NOMO-1 treated with dmso at 0.1 percent for 144 hours (cell line): ENCODE measurements at regions not wholly inside any gene's neighbourhood (a gene's known extent, or its start where the extent isn't known, plus 50 kb on each side); places are given as distances from the start of the nearest gene placed in this dataset.

Experiments used
- DNase-seq: peaks from one replicate; lab custom pipeline; 2025; ENCODE audit not compliant: unreplicated experiment; lab: John Stamatoyannopoulos, UW

DNA sequence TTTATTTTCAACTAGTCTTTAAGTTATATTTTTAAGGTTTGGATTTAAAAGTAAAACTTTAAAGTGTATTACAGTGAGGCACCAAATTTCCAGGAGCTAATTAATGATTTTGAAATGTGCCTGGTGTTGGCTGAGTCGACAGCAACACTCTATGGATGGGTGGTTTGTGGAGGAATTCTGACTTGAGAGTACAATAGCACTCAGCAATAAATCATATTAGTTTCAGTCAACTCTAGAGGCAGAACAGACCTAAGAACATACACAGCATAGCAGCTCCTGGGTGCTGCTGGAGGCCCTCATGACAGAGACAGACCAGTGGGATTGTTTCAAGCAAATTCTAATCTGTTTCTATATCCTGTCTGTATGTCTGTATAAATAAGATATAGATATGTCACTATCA lies 673.4 kb downstream of the TRIML1 start:
- no peak for DNase-seq

DNA sequence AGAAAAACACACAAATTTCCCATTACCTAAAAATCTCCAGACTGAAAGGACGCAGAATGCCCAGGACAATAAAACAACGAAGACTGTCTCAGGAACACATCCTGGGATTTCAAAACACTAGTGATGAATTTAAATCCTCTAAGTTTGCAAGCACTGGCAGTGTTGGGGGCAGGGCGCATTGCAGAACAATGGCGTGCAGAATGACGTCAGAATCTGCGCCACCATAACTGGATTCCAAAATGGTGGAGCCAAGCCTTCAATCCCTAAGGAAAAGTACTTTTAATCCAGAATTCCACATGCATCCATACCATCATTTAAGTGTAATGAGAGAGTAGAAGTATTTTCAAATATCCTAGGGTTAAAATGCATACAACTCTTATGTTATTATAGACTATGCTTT lies 679.1 kb downstream of the TRIML1 start:
- no peak for DNase-seq

DNA sequence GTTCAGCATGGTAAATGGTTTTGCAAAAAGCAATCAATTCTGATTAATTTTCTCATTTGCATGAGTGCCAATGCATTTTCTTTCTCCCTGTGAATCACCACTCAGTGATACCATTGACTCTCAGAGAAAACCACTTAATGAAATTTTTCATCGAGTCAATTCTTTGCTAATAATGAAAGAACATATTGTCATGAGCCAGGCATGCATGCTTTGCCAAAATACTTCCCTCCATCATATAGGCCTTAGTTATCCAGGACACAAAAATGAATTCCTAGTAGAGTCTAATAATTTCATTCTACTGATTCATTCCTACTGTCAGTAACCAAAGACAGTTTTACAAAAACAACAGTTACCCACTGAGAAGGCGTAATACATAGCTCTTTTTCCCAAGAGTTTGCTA lies 680.0 kb downstream of the TRIML1 start:
- no peak for DNase-seq

DNA sequence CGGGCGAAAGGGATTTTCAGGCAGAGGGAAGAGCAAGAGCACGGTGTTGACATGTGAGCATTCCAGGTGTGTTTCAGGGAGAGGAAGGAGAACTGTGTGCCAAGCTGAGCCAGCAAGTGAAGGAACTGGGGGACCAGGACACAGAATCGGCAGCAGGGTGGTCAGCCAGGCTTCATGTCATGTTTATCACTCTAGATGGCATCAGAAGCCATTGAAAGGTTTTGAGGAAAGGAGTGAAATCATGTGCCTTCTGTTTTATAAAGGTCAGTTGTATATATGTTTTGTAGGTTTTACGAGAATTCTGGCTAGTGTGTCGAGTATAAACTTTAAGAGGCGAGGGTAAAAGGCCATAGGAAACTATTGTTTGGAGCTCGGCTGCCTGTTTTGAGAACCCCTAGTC lies 682.3 kb downstream of the TRIML1 start:
- no peak for DNase-seq

DNA sequence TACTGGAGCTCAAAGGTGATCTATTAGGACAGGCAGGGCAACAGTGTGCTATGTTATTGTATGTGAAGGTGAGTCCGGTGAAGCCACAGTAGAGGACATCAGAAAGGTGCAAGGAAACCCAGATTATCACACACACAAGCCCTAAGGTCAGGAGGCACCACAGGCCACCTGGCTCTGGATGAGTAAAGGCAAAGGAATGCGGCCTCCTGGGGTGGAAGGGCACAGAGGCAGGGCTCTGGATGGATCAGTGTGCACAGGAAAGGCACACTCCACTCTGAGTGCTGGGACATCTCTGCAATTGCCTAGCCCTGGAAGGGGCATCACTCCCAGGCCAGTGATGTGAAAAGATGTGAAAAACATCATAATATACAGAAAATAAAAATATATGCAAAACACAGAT lies 683.5 kb downstream of the TRIML1 start:
- DNase-seq, result no peak

DNA sequence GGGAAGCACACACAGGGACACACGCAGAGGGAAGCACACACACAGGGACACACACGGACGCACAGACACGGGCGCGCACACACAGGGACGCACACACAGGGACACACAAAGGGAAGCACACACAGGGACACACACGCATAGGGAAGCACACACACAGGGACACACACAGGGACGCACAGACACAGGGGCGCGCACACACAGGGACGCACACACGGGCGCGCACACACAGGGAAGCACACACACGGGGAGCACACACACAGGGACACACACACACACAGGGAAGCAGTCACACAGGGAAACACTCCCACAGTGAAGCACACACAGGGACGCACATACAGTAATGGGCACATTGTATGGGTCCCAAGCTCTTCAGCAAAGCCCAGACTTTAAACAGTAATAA lies 685.3 kb downstream of the TRIML1 start:
- DNase-seq, result no peak

DNA sequence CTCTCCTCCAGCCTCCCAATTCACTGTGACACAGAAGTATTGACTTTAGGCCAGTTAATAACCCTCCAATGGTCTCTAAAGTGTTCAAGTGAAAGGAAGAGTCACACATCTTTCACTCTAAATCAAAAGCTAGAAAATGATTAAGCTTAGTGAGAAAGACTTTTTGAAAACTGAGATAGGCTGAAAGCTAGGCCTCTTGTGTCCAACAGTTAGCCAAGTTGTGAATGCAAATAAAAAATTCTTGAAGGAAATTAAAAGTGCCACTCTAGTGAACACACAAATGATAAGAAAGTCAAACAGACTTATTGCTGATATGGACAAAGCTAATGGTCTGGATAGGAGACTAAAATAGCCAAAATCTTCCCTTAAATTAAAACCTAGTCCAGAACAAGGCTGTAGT lies 687.2 kb downstream of the TRIML1 start:
- no peak for DNase-seq

DNA sequence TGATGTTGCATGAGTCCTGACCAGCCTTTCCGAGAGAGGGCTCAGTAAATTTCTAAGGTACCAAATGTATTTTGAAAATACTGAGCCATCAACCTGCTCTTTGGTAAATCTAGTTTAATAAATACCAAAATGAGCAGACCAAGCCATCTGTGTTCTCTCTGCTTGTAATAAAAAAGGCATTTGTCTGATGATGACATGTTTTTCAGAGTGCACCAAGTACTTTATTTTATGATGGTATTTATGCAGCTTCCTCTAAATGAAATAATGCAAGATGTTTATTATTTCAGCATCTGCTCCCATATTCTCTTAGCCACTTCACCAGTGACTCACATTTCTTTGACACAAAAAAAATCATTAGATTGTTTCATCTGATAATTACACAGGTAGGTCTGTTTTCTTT lies 700.5 kb downstream of the TRIML1 start:
- DNase-seq, result no peak

DNA sequence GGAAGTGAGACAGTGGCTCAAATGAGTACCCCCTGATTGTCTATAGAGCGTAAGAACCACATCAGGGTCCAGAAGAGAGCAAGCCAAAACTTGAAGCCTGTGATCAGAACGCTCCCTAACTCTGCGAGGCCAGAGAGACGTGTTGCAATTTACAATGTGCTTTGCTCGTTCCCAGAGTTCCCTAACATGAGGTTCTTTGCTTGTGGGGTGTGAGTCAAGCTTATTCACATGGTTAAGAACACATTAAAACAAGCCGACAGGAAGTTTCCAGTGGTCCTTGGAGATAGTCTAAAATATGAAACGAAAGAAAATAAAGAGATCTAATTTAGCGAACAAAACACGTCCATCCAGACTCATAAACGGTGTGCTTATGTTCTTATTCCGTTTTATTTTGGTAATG lies 702.3 kb downstream of the TRIML1 start:
- no peak for DNase-seq

DNA sequence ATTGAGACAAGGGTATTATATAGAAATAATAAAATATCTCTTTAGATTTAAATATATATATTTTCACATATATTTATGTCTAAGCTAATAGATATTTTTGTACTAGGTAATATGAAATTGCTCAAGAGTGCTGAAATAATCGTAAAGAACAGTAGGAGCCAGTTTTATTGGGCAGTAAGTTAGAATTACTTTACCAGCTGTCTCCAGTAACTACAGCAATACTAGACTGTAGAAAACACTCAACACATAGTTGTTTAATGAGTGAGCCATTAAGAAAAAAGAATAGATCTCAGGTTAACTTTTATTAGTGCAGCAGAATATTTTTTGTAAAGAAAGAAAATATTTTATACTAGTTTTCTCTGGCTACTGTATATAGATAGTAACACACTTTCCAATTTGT lies 715.2 kb downstream of the TRIML1 start:
- DNase-seq, result no peak

DNA sequence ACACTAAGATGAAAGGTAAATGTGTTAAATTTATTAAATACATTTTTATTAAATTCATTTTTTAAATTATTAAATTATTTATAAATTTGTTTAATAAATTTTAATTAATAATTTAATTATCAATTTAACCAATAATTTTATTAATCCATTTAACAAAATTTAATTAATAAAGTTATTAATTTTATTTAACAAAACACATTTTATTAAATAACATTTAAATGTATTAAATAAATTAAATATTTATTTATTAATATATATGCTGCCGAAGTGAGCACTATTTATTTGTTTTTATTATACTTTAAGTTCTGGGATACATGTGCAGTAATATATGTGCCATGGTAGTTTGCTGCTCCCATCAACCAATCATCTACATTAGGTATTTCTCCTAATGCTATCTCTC lies 719.5 kb downstream of the TRIML1 start:
- no peak for DNase-seq

DNA sequence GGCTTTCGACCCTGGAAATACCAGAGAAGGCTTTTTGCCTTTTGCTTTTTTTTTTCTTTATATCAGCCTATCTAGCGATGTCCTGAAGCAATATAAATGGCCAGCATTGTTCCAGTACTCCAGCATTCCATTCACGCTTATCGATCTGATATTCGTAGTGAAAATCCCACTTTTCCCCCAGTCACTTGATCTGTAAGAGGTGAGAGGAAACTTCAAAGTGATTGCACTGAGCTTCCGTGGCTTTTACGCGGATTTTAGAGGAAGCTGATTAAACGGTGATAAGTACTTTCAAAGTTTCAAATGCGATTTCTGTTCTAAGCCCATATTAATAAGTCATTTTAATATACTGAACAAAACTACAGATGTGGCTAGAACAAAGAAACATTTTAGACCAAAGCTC lies 725.5 kb downstream of the TRIML1 start:
- no peak for DNase-seq

DNA sequence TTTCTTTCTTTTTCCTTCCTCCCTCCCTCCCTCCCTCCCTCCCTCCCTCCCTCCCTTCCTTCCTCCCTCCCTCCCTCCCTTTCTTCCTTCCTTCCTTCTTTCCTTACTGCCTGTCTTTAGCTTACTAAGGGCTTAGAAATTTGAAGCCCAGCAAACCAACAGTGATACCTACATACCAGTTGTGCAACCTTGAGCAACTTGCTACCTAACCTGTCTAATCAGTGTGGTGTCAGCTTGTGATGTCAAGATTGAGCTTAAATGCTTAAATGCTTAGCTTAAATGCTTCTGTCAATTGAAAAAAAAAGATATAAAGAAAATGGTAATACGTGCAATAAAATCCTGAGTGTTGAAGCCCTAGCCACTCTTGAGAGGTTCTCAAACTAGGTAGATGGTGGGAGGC lies 728.6 kb downstream of the TRIML1 start:
- DNase-seq, result no peak

DNA sequence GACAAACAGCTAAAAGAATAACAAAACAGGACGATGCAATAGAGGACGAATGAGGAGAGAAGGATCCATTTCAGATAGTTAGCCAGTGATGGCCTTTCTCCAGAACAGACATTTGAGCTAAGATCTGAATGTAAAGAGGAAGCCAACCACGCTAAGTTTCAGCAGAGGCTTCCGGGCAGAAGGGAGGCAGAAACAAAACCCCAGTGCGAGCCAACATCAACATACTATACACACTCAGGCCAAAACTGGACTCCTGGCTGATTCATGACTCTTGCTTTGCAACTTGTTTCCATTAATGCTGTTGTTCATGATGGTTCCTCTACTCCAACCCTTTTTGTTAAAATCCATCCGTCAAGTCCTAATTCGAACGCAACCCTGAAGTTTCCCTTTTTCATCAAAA lies 730.3 kb downstream of the TRIML1 start:
- no peak for DNase-seq

DNA sequence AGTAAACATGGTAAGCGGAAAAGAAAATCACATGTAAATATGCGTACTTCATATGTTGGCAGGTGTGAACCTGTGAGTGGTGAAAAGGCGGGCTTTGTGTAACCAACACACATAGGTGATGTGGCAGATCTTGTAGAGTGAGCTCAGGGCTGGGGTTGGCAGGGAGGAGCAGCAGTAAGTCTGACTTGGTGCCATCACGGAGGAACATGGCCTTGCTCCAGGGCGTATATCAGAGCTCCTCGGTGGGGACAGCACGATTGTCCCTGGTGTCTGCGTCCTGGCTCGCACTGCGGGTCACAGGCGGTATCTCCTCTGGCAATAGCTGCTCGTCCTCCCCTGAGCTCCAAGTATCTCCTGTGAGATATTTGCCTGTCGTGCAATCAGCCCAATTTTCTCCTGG lies 733.6 kb downstream of the TRIML1 start:
- DNase-seq, result no peak

DNA sequence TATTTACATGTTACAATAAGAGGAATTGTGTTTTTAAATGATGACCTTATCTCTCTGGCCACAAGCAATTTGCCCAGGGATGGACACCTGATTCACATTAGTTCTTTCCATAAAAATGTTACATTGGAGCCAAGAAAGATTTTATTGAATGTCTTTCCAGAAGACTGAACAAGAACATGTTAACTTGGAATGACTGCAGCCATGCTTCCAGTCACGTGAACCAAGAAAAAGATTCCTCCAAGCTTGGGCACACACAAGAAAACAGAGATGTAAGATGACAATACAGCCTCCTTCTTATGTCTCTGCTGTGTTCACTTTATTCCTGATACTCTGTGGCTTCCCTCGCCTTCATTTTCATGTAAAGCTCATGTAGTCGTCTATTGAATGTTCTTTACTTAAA lies 737.6 kb downstream of the TRIML1 start:
- DNase-seq, result no peak

DNA sequence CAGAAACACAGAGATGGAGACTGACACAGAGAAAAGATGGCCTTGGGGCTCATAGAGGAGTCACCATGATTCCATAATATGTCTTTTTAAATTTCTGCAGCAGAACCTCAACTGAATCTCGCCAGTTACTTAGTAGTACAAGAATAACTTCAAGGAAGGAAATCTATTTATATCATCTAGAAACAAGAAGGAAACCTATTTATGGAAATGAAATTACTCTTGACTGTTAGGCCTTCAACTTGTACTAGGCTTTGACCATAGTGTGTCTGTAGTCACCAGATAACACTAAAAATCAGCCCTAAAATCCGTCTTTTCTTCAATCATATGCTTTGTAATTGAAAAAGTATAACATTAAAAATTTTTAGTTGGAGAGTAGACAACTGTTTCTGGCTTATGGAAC lies 740.4 kb downstream of the TRIML1 start:
- DNase-seq, result peak; percentile 25

DNA sequence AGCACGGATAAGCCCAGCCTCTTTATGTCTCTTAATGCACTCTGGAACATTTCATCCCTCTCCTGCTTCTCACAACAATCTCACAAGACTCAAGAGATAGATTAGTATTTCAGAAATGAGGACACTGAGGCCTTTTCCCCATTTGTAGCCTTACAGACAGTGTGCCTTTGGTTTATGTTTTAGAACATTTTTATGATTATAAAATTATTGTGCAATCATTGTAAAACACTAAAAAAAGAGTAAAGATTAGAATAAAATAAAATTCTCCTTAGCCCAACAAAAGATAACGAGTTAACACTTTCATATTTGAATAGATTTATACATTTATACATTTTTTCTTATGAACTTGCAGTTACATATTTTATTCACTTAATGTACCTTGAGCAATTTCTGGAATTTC lies 748.7 kb downstream of the TRIML1 start:
- no peak for DNase-seq

DNA sequence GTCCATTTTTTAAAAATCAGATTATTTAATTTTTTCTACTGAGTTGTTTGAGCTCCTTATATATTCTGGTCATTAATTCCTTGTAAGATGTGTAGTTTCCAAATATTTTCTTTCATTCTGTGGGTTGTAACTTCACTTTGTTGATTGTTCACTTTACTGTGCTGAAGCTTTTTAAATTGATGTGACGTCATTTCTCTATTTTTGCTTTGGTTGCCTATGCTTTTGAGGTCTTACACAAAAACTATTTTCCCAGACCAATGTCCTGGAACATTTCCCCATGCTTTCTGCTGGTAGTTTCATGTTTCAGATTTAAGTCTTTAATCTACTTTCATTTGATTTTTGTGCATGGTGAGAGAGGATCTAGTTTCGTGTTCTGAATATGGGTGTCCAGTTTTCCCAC lies 753.6 kb downstream of the TRIML1 start:
- DNase-seq, result no peak

DNA sequence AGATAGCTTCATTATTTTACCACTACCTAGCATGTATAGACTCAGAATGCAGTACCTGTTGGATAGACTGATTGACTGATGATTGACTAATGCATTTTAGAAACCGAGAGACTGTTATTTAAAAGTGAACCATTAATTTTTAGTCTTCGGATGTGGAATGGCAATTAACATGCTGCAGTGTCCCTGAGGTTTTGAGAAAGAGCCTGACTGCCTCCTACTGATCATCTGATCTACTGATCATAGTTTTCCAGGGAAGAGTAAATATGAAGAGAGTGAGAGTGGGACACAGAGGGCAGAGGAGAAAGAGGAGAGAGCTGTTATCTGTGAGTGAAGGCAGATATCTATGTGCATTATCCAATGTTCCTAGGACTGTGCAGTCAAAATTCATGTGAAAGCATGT lies 764.7 kb downstream of the TRIML1 start:
- DNase-seq, result no peak

DNA sequence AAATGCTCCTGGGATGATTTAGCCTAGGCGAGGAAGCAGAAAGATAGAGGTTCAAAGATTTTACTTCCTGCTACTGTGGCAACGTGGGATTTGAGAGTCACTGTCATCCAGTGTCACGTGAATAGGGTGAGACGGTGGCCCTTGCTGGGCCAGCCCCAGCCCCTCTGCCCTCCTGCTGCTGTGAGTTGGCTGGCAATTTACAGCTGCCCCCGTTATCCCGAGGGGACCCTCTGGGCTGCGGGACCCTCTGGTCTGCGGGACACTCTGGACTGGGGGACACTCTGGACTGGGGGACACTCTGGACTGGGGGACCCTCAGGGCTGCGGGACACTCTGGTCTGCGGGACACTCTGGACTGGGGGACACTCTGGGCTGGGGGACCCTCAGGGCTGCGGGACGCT lies 765.4 kb downstream of the TRIML1 start:
- no peak for DNase-seq

DNA sequence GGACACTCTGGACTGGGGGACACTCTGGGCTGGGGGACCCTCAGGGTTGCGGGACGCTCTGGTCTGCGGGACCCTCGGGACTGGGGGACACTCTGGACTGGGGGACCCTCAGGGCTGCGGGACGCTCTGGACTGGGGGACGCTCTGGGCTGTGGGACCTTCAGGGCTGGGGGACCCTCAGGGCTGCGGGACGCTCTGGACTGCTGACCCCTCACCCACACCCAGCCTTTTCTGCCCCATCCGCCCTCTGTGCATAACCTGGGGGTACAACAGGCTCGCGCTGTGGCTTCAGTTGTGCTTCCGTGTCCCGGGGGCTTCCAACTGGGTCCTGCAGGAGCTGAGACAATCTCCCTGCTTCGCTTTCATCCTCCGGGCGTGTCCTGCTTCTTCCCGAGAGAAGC lies 766.0 kb downstream of the TRIML1 start:
- DNase-seq, result no peak

DNA sequence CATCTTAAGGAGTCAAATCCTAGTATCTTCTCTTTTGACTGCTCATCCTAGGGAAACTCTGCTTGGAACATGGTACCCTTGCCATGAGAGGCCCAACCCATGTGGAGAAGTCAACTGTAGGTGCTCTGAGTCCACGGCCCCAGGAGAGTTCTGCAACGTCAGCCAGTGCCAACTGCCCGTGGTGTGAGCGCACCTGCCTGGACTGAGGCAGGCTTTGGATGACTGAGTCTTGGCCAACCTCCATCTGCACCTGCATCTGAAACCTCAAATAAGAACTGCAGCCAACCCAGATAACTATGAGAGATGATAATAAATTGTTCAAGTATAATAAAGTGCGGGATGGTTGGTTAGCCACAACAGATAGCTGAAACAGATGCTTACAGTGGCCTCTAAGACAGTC lies 772.0 kb downstream of the TRIML1 start:
- DNase-seq, result no peak

DNA sequence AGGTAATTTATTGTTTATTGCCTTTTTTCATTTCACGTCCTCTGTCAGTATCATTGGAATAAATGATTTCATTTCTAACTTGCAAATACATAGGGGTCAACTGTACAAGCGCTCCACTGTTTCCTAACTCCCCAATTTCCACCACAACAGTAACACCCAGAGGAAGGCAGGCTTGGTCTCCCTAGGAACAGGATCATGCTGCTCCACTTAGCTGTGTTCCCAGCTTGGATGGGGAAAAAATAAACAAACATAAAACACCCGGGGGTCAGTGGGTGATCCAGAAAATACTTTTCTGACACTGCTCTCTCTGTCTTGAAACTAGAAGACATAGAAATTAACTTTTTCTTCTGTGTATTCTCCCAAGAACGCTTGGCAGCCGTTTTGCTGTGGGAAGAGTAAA lies 772.5 kb downstream of the TRIML1 start:
- DNase-seq, result no peak
